Large intestine (tissue), 3 donors: ENCODE measurements at regions not wholly inside any gene's neighbourhood (a gene's known extent, or its start where the extent isn't known, plus 50 kb on each side); places are given as distances from the start of the nearest gene placed in this dataset.

Experiments
- DNase-seq, 2 donors: peaks; one replicate each; pipeline versions ENCODE4 v3.0.0 to v3.0.0-alpha.2; 2013
- H3K27ac ChIP-seq: one replicate; pipeline ENCODE4 v1.5.1; 2013; ENCODE audit warnings: low read length
- H3K27me3 ChIP-seq: 2 replicates; pipeline ENCODE4 v1.6.1; 2013; ENCODE audit warnings: low read length; ENCODE audit not compliant: control insufficient read depth, insufficient read depth
- H3K36me3 ChIP-seq: 2 replicates; pipeline ENCODE4 v1.6.1; 2013; ENCODE audit warnings: low read length; ENCODE audit not compliant: control insufficient read depth, insufficient read depth
- H3K4me1 ChIP-seq: one replicate; pipeline ENCODE4 v1.6.1; 2013; ENCODE audit warnings: low read length; ENCODE audit not compliant: control insufficient read depth, insufficient read depth
- H3K4me3 ChIP-seq: one replicate; pipeline ENCODE4 v1.5.1; 2013; ENCODE audit warnings: low read length
- H3K9me3 ChIP-seq: one replicate; pipeline ENCODE4 v1.6.1; 2013; ENCODE audit warnings: mild to moderate bottlenecking, low read depth, low read length, moderate library complexity; ENCODE audit not compliant: control insufficient read depth
- WGBS: methylation state at CpG from one replicate; pipeline ENCODE4 v1.1.5; 2013; ENCODE audit warnings: low lambda C conversion rate; ENCODE audit not compliant: insufficient coverage; 5-methylcytosine and 5-hydroxymethylcytosine counted together

DNA sequence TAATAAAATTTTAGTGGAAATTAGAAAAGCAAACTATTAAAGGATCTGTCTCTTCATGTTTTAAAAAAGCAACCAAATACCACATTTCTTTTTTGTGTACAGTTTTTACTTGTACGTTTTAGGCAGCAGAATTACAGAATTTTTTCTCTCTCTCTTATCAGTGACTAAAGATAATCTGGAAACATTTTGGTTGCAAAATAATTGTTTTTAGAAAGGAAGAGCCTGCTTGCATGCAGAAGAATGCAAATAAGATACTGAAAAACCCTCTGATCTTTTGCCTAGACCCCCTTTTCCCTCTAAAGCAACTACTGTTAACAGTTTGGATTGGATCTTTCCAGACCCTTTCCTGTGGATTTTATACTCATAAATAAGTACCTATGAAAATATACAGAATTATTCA lies 75.9 kb upstream of the SGCD start:
- no peaks in the 10 kb centered on the region for H3K9me3 ChIP-seq
- DNase-seq, result no peak
- no peaks in the 10 kb centered on the region for H3K4me1 ChIP-seq
- no peak overlapping the region for H3K27ac ChIP-seq
- WGBS, result no CpG with 5 or more reads among the region's 1 CpG
- no peak overlapping the region for H3K4me3 ChIP-seq
- H3K27me3 ChIP-seq, result no peaks in the 10 kb centered on the region
- H3K36me3 ChIP-seq, result no peaks in the 10 kb centered on the region

DNA sequence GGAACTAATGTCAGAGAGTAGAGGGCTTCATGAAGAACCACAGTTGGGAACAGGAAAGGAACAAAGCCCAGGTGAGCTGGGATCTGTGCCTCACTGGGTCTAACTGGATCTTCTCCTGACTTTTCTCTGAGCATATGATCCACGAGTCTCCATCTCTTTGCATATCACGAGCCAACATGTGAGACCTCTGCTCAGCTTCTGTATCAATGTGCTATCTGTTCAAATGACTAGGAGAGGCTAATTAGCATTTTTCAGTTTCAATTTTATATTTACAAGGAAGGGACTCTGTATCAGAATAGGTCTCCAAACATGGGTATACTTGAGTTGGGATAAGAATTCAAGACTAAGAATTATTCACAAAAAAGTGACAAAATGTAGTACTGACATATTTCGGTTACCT lies 73.8 kb upstream of the SGCD start:
- Histone ChIP-seq H3K9me3 (no peaks in the 10 kb centered on the region), H3K4me1 (no peaks in the 10 kb centered on the region), H3K27me3 (no peaks in the 10 kb centered on the region), H3K4me3 (no peak overlapping the region), H3K27ac (no peak overlapping the region), H3K36me3 (no peaks in the 10 kb centered on the region)
- WGBS, result 80% methylated on average over 1 of the region's 3 CpGs
- no peak for DNase-seq

GRCh38 chr5:156254196-156254595 lies 72.8 kb upstream of the SGCD start:
- no peak overlapping the region for H3K27ac ChIP-seq
- no peaks in the 10 kb centered on the region for H3K27me3 ChIP-seq
- no peak for DNase-seq
- no peaks in the 10 kb centered on the region for H3K36me3 ChIP-seq
- H3K4me1 ChIP-seq, result no peaks in the 10 kb centered on the region
- no peaks in the 10 kb centered on the region for H3K9me3 ChIP-seq
- H3K4me3 ChIP-seq, result no peak overlapping the region
- WGBS, result no CpG with 5 or more reads among the region's 2 CpGs

- Histone ChIP-seq H3K4me1 (no peaks in the 10 kb centered on the region), H3K27ac (no peak overlapping the region), H3K36me3 (no peaks in the 10 kb centered on the region), H3K9me3 (no peaks in the 10 kb centered on the region), H3K27me3 (no peaks in the 10 kb centered on the region), H3K4me3 (no peak overlapping the region)
- WGBS, result no CpG with 5 or more reads among the region's 3 CpGs
- no peak for DNase-seq
These were observed 70.3 kb upstream of the SGCD start for GRCh38 chr5:156256642-156257041.

DNA sequence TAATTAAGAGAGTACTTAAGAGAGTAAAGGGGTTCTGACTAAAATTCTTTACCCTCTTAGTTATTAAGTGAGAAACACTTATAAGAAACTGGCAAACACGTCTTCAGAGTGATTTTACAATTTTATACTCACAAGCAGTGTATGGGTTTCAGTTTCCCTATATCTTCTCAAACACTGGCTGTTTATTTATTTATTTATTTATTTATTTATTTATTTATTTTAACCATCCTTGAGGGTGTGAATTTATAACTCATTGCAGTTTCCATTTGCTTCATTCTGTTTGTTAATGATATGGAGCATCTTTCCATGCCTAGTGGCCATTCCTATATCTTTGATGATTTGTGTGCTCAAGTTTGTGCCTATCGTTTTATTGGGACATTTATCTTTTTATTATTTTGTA lies 68.0 kb upstream of the SGCD start:
- no peak overlapping the region for H3K27ac ChIP-seq
- no peak overlapping the region for H3K4me3 ChIP-seq

GRCh38 chr5:156259618-156260017 lies 67.3 kb upstream of the SGCD start:
- no peaks in the 10 kb centered on the region for H3K4me1 ChIP-seq

More for the DNA sequence above, 68.0 kb upstream of the SGCD start:
- Histone ChIP-seq H3K4me1 (no peaks in the 10 kb centered on the region), H3K27me3 (no peaks in the 10 kb centered on the region), H3K9me3 (no peaks in the 10 kb centered on the region), H3K36me3 (no peaks in the 10 kb centered on the region)
- no peak for DNase-seq
- 100% methylated on average over 1 of the region's 2 CpGs for WGBS

DNA sequence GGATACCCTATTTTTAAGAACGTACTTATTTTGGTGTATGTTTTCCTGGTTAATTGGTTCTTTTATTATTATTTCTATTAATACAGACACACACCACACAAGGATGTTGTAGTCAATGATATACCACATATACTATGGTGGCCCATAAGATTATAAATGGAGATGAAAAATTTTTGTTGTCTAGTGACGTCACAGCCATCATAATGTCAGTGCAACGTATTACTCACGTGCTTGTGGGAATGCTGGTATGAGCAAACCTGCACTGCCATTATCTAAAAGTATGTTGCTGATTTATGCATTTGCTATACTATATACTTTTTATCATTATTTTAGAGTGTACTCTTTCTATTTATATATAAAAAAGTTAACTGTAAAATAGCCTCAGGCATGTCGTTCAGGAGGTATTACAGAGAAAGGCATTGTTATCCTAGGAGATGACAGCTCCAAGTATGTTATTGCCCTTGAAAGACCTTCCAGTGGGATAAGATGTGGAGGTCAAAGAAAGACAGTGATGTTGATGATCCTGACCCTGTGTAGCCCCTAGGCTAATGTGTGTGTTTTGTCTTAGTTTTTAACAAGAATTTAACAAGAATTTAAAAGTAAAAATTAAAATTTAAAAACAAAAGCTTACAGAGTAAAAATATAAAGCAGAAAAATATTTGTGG lies 65.6 kb upstream of the SGCD start:
- WGBS, result 80% methylated on average over 1 of the region's 5 CpGs
- Histone ChIP-seq H3K27ac (no peak overlapping the region), H3K4me3 (no peak overlapping the region), H3K27me3 (no peaks in the 10 kb centered on the region), H3K36me3 (no peaks in the 10 kb centered on the region), H3K9me3 (no peaks in the 10 kb centered on the region), H3K4me1 (no peaks in the 10 kb centered on the region)
- DNase-seq, result no peak

More at GRCh38 chr5:156259618-156260017, 67.3 kb upstream of the SGCD start:
- Histone ChIP-seq H3K4me3 (no peak overlapping the region), H3K36me3 (no peaks in the 10 kb centered on the region), H3K9me3 (no peaks in the 10 kb centered on the region), H3K27me3 (no peaks in the 10 kb centered on the region), H3K27ac (no peak overlapping the region)
- no peak for DNase-seq
- WGBS, result 62% methylated on average over 2 of the region's 5 CpGs

DNA sequence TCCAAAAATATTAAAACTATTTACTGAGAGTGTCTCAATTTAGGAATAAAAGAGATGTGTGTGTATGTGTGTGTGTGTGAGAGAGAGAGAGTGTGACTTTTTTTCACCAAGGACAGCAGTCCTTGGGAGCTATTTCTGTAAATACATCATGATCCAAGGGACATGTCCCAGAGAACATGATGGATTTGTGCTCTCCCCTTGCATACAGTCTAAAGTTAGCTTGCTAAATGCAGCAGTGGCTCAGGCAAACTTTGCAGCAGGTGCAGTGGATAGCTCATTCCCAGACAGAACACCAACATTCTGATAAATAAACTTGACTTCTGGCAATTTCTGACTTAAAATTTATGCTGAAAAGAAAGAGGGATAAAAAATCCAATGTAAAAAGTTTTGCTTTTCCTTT lies 55.4 kb upstream of the SGCD start:
- no peak for DNase-seq
- H3K9me3 ChIP-seq, result no peaks in the 10 kb centered on the region
- no peaks in the 10 kb centered on the region for H3K4me1 ChIP-seq
- H3K27ac ChIP-seq, result no peak overlapping the region
- H3K36me3 ChIP-seq, result no peaks in the 10 kb centered on the region
- no peak overlapping the region for H3K4me3 ChIP-seq
- no peaks in the 10 kb centered on the region for H3K27me3 ChIP-seq

- H3K27me3 ChIP-seq, result no peaks in the 10 kb centered on the region
- WGBS, result 100% methylated on average over 1 of the region's 3 CpGs
These were observed 54.8 kb upstream of the SGCD start for GRCh38 chr5:156272139-156272538.

DNA sequence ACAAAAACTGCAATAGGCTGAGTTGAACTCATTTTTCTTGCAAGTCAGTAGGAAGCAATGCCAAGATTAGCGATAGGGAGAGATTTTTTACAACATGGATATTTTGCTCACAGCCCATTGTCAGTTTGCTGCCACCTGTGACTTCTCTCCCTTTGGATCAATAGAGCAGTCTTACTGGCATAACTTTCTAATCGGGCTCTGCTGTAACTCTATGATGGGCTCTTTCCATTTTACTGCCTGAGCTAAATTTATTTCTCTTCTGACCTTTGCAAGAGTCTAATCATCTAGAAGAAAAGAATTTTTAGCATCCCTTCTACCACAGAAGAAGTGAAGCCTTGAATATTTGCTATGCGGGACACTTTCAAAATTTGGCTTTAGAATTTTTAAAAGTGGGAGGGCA lies 53.6 kb upstream of the SGCD start:
- 83% methylated on average over 1 of the region's 3 CpGs for WGBS
- DNase-seq, result no peak
- no peak overlapping the region for H3K4me3 ChIP-seq
- H3K36me3 ChIP-seq, result no peaks in the 10 kb centered on the region
- H3K27me3 ChIP-seq, result no peaks in the 10 kb centered on the region
- no peak overlapping the region for H3K27ac ChIP-seq
- H3K4me1 ChIP-seq, result no peaks in the 10 kb centered on the region
- H3K9me3 ChIP-seq, result no peaks in the 10 kb centered on the region

More at GRCh38 chr5:156272139-156272538, 54.8 kb upstream of the SGCD start:
- DNase-seq, result no peak
- Histone ChIP-seq H3K27ac (no peak overlapping the region), H3K9me3 (no peaks in the 10 kb centered on the region), H3K4me1 (no peaks in the 10 kb centered on the region), H3K4me3 (no peak overlapping the region), H3K36me3 (no peaks in the 10 kb centered on the region)

DNA sequence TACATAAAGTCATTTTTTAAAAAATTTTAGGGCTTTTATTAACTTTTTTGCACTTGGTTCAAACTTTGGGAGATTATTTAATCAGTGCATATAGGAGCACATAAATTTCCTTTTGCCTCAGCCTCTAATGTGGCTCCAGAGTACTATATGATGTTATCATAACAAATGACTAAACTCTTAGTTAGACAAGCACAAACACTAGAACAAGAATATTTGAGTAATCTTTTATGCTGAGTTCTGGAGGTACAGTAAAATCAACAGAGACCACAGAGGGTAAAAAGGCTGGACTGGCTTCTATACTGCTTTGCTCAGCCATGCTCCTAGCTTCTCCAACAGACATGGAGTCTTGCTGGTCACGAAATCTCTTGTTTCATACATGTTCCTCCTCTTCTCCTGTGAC lies 52.5 kb upstream of the SGCD start:
- Histone ChIP-seq H3K4me1 (no peaks in the 10 kb centered on the region), H3K9me3 (no peaks in the 10 kb centered on the region), H3K4me3 (no peak overlapping the region), H3K27ac (no peak overlapping the region), H3K36me3 (no peaks in the 10 kb centered on the region), H3K27me3 (no peaks in the 10 kb centered on the region)
- WGBS, result no CpG with 5 or more reads among the region's 1 CpG
- no peak for DNase-seq
